KBM-7 (cell line): ENCODE measurements at regions not wholly inside any gene's neighbourhood (a gene's known extent, or its start where the extent isn't known, plus 50 kb on each side); places are given as distances from the start of the nearest gene placed in this dataset.

Experiments used
- DNase-seq: peaks from one replicate; pipeline ENCODE4 v3.0.0-alpha.2; 2015
- in situ Hi-C: fragments of 300-500 bp; cut with MboI; formaldehyde crosslinking; loops from 2 replicates; pipeline ENCODE4 v1.14.3; 2020; ENCODE audit warnings: low sequenced_read_pairs, low pct_unique_long_range_greater_than_20kb, mixed read lengths

DNA sequence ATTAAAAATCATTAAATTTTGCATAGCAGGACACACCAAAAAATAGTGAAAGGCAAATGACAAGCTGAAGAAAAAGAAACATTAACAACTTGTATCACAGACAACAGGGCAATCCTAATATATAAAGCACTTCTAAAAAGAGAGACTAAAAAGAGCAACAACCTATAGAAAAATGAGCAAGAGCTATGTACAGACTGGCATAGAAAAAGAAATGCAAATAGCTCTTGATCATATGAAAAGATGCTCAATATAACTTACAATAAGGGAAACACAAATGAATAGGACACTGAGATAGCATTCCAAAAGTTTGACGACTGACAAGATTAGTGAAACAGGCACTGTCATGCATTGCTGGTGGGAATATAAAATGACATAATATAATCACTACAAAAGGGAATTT lies 235.9 kb downstream of the SEC61B start:
- in situ Hi-C loops = no loop called here
- no peak for DNase-seq

DNA sequence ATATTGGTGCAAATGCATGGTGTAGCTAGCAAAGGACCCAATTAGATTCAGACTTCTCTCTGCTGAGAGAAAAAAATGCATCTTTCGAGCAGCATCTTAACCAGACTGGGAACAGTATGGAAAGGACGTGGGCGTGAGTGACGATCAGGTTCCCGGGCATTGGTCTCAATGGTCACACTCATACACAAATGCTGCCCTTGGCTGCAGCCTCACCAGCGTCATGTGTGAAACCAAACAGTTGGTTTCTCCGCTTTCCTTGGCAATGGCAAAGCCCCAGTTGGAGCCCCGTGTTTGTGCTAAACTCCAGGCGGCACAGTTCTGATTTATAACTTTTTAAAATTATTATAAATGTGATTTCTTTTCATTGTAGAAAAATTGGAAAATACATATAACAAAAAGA lies 237.8 kb downstream of the SEC61B start:
- in situ Hi-C loops = no loop called here
- no peak for DNase-seq

- in situ Hi-C loops = no loop called here
- no peak for DNase-seq
Measured at GRCh38 chr9:99463131-99463530, 241.0 kb downstream of the SEC61B start.

DNA sequence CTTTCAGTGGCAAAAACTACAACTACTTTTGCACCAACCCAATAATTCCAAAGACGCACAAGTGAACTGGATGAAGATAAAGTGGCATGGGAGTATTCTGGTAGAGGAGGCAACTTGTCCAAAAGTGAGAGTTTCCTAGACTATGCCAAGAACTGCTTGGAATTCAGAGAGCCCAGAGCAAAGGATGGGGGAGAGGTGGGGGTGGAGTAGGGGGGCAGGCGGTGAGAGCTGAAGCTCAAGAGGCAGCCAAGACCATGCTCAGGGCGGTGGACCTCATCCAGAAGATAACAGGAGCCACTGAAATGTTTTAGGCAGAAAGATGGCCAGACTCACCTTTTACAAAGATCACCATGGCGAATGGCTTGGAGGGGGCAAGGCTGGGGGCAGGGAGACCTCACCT lies 242.5 kb downstream of the SEC61B start:
- in situ Hi-C loops = no loop called here

DNA sequence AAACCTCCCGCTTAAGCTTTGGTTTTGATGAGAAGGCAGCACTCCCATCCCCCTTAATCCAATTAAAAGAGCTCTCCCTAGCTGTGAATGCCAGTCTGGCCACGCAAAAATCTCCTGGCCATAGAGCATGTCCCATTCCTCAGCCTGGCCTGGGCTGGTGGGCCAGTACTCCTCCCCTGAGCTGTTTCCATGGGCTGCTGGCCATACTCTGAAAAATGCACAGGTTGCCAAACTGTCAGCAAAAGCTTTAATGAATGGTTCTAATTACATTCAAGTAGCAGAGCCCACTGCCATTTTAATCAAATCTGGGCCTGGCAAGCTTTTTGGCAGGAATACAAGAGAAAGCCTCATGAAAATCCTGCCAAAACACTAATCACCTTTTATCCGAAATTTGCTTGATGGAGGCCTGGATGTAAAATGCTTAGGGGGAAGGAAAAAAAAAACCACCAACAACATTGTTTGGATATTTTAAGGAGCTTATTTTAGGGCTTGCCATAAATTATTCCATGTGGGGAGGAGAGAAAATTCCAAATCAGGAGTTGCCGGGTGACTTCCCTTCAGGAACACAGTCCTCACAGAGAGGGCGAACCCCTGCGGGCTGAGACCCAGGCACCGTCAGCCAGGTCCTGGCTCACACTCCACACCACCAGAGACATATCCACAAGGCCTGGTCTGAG lies 243.3 kb downstream of the SEC61B start:
- no peak for DNase-seq
- in situ Hi-C loops = no loop called here

More for the DNA sequence above, 242.5 kb downstream of the SEC61B start:
- no peak for DNase-seq

- in situ Hi-C loops = no loop called here
- DNase-seq = no peak
Measured at GRCh38 chr9:99466104-99466503, 244.0 kb downstream of the SEC61B start.

GRCh38 chr9:99466781-99467180 lies 244.7 kb downstream of the SEC61B start:
- DNase-seq = no peak
- in situ Hi-C loops = no loop called here

GRCh38 chr9:99471033-99471432 lies 249.0 kb downstream of the SEC61B start:
- DNase-seq = no peak
- in situ Hi-C loops = no loop called here

GRCh38 chr9:99472240-99472915 lies 250.3 kb downstream of the SEC61B start:
- in situ Hi-C loops = no loop called here
- DNase-seq = no peak

DNA sequence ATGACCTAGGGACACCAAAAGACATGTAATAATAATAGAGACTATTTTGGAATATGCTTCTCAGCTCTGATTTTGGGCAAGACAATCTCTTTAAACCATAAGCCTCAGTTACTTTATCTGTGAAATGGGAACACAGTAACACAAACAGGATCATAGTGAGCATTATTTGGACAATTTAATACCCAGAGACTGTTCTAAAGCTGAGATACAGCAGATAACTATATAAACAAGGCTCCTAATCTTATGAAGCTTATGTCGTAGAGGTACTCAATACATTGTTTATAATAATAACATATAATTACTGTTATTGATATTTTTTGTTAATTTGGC lies 250.8 kb downstream of the SEC61B start:
- no peak for DNase-seq
- in situ Hi-C loops = no loop called here

DNA sequence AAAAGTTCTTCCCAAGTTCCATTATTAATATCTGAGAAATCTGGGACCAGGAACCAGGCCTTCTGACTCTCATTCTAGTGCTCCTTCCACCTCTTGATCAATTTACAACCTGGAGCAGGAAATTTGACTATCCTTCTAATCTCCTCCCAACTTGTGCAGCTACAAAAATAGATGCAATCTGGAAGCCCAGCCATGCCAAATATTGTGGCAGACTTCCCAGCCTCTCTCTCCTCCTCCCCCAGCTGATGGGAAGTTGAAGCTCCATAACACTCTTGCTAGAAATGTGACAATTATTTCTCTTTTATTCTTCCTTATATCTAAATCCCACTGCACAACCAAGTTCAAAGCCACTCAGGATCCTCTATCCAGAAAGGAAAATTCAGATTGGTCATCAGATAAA lies 252.1 kb downstream of the SEC61B start:
- DNase-seq = no peak
- in situ Hi-C loops = no loop called here

DNA sequence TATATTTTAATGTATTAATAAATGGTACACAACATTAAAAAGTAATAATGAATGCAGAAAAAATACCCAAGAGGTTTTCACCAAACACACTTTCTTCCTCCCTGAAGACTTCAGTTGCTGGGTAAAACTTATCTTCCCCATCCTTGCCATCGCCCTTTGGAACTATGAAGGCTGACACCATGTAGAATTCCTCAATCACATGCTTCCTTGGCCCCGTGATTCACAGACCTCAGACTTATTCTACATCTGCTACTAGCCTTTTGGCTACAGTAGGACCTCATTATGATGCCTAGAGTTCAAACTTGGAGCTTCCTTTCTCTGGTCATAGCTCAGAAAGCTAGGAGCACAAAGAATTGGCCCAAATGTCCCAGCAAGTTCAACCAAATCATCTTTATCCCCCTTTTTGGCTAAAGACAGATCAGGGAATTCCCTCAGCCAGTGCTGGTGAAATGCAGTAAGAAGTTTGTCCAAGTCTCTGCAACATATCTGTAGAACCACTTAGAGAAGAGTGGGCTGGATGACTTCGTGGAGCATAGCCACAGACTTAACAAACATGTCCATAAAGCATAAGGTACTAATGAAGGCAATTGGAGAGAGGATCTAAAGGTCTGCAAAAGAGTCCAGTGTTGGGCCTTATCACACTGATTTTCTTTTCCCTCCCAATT lies 253.5 kb downstream of the SEC61B start:
- in situ Hi-C loops = no loop called here
- no peak for DNase-seq

- in situ Hi-C loops = no loop called here
- no peak for DNase-seq
Measured at GRCh38 chr9:99478469-99479027, 256.5 kb downstream of the SEC61B start.

GRCh38 chr9:99479929-99480328 lies 257.8 kb downstream of the SEC61B start:
- in situ Hi-C loops = no loop called here
- no peak for DNase-seq

DNA sequence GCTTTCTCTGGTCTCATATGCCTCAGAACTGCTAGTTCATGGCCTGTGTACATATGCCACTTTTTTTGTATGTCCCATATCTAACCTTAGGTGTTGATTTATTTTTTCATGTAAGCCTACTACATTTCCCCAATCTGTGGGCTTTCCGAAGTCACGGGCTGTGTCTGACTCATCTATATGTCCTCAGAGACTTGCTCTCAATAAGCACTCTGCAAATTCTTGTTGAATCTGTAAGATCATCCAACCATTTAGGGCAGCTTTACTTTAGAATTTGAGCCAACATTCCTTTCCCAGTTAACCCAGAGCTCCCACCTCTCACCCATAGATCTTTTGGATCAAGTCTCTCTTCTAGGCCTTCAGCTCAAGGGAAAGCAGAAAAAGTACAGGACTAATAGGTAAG lies 263.4 kb downstream of the SEC61B start:
- in situ Hi-C loops = no loop called here

DNA sequence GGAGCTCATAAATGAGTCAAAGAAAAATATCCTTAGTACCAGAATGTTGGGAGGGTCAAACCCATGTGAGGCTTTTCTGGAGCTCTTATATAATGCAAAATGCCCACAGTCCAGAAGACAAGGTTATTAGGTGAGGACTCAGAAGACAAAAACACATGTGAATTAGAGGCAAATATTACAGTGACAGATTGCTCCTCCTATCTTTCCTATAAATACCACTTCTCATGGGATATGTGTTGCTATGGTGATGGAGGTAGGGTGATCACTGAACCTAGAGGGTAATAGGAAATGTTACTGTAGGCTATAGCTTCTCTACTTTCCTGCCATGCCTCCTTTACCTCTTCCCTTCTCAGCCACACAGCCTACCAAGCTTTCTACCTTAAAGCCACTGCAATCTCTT lies 264.6 kb downstream of the SEC61B start:
- in situ Hi-C loops = no loop called here

More for the DNA sequence above, 263.4 kb downstream of the SEC61B start:
- no peak for DNase-seq

DNA sequence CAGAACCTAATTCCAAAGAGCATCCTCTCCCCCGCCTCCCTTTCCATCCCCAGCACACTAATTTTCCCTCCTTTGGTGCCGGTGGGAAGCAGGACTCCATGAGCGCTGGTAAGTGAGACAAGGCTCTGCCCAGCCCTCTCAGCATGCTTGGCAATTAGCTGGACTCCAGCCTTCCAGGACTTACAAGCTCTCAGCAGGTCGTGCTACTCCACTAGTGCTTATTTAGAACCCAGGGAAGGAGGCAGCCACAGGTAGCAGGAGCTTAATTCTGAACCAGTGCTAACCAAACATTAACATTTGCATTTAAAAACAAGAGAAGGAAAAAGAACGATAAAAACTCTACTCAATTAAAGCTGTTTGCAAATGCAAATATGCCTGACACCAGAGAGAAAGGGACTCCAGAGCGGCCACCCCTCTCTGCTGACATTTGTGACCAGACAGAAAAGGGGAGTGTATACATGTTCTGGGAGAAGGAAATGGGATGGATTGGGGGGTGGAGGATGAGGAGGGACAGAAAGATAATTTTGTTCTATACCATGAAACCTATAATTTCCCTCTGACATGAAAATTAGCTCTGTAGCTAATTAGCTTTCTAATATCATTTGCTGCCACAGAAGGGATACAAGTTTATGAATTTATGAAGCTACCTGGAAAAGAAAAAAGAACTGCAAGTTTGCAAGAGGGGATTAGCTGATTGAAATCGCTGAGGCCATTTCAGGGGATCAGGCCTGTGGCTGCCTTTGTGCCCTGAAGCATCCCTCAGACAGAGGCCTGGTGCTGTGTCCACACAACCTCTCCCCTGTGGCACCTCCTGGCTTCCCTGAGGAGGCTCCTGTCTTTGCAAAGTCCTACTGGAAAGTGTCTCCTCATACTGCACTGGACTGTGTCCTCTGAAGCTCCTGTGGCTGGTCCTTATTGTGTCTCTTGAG lies 266.3 kb downstream of the SEC61B start:
- no peak for DNase-seq
- in situ Hi-C loops = no loop called here

More for the DNA sequence above, 264.6 kb downstream of the SEC61B start:
- no peak for DNase-seq

DNA sequence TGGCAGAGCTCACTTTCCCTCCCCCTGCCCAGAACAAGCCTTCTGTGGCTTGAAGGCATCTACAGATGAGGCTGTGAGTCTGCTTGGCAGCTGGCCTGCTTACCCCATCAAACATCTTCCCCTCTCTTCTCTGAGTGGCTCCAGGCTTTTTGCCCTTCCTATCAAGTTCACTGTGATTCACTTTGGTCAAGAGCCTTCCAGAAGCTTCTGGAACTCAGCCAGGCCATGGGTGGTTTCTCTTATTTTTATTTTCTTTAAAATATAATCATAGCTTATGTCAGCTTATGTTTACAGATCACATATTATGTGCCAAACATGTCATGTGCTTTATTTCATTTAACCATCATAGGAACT lies 267.0 kb downstream of the SEC61B start:
- DNase-seq = no peak
- in situ Hi-C loops = no loop called here

DNA sequence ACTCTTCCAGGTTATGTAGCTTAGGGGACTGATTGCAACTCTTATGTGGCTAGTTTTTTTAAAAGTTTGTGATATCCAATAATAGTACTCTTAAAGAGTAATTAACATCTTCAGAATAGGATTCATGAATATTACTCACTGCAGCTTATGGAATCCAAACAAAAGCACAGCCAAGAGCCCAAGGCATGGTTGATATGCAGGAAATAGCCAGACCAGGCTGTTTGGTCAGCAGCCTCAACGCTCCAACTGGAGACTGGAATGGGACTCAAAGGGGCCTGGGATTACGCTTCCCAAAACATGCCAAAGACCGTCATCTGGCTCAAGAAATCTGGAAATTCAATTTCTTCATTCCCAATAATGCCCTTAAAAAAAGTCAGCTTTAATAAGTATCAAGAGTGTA lies 268.6 kb downstream of the SEC61B start:
- in situ Hi-C loops = no loop called here
- no peak for DNase-seq
